BE2C (cell line): ENCODE measurements at regions not wholly inside any gene's neighbourhood (a gene's known extent, or its start where the extent isn't known, plus 50 kb on each side); places are given as distances from the start of the nearest gene placed in this dataset.

ENCODE experiments used
- DNase-seq: peaks from one replicate; pipeline ENCODE4 v3.0.0-alpha.2; 2020
- H3K27me3 ChIP-seq: fragments of 250-450 bp; sonication (Bioruptor Pico); 2 replicates; pipeline ENCODE4 v1.5.1; 2020; ENCODE audit warnings: mild to moderate bottlenecking
- H3K36me3 ChIP-seq: fragments of 250-450 bp; sonication (Bioruptor Pico); 2 replicates; pipeline ENCODE4 v1.5.1; 2020; ENCODE audit warnings: mild to moderate bottlenecking
- H3K4me1 ChIP-seq: fragments of 250-450 bp; sonication (Bioruptor Pico); 2 replicates; pipeline ENCODE4 v1.5.1; 2020
- H3K4me3 ChIP-seq: 2 replicates; pipeline ENCODE4 v1.5.1; 2011; ENCODE audit warnings: low read depth, low read length
- H3K9me3 ChIP-seq: fragments of 250-450 bp; sonication (Bioruptor Pico); 2 replicates; pipeline ENCODE4 v1.5.1; 2020
- TF ChIP-seq, protein P1 (sequence below): IDR thresholded peaks from 2 replicates; pipeline ENCODE4 v1.5.1; 2012; ENCODE audit warnings: mild to moderate bottlenecking, low read depth, low read length

DNA sequence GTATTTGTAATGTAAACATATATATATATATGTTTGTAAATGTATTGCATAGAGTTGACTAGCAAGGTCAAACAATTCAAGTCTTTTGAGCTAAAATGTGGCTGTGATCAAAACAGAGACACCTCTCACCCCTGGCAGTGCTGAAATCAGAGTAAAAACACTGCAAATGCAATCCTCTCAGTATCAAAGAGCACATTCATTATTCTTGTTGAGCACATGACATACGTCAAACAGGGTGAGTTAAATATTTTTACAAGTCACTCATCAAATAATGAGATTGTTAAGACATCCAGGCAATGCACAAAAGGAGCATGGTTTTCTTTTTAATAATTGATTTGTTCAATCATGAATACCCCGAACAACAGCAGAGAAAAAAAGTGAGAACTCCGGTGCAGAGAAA is 114.1 kb upstream of the KCNIP4 start:
- TF ChIP-seq, protein P1, sequence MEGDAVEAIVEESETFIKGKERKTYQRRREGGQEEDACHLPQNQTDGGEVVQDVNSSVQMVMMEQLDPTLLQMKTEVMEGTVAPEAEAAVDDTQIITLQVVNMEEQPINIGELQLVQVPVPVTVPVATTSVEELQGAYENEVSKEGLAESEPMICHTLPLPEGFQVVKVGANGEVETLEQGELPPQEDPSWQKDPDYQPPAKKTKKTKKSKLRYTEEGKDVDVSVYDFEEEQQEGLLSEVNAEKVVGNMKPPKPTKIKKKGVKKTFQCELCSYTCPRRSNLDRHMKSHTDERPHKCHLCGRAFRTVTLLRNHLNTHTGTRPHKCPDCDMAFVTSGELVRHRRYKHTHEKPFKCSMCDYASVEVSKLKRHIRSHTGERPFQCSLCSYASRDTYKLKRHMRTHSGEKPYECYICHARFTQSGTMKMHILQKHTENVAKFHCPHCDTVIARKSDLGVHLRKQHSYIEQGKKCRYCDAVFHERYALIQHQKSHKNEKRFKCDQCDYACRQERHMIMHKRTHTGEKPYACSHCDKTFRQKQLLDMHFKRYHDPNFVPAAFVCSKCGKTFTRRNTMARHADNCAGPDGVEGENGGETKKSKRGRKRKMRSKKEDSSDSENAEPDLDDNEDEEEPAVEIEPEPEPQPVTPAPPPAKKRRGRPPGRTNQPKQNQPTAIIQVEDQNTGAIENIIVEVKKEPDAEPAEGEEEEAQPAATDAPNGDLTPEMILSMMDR, result no peak
- no peak for DNase-seq
- H3K4me3 ChIP-seq, result no peak overlapping the region
- H3K36me3 ChIP-seq, result no peaks in the 10 kb centered on the region
- no peaks in the 10 kb centered on the region for H3K9me3 ChIP-seq
- H3K4me1 ChIP-seq, result no peaks in the 10 kb centered on the region
- H3K27me3 ChIP-seq, result no peaks in the 10 kb centered on the region

DNA sequence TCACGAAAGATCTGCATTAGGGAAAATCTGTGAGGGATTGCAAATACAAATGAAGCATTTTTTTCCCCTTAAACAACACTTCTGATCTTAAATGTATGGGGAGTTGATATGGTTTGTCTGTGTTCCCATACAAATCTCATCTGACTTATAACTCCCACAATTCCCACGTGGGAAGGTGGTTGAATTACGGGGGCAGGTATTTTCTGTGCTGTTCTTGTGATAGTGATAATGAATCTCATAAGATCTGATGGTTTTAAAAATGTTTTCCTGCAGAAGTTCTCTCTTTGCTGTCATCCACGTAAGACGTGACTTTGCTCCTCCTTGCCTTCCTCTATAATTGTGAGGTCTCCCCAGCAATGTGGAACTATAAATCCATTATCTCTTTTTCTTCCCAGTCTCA is 107.4 kb upstream of the KCNIP4 start:
- TF ChIP-seq, protein P1, result no peak
- no peak overlapping the region for H3K4me3 ChIP-seq
- H3K9me3 ChIP-seq, result no peaks in the 10 kb centered on the region
- no peaks in the 10 kb centered on the region for H3K27me3 ChIP-seq
- no peaks in the 10 kb centered on the region for H3K36me3 ChIP-seq
- DNase-seq, result no peak
- H3K4me1 ChIP-seq, result no peaks in the 10 kb centered on the region

DNA sequence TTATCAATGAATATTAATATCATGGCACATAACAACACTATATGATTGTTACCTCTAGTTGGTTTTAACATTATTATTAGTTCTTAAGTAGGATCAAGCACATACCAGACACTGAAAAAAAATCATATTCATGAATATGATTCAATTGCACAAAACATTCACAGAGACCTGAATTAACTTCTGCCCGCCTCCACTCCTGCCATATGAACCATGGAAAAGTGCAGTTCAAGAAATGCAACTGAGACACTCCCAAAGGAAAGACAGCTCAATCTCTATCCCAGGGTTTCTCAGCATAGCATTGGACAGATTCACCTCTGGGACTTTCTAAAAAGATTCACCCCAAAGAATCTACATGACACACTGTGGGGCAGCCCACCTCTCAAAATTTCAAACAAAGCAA is 103.5 kb upstream of the KCNIP4 start:
- H3K27me3 ChIP-seq, result no peaks in the 10 kb centered on the region
- DNase-seq, result no peak
- no peaks in the 10 kb centered on the region for H3K4me1 ChIP-seq
- TF ChIP-seq, protein P1, result no peak
- H3K4me3 ChIP-seq, result no peak overlapping the region
- no peaks in the 10 kb centered on the region for H3K36me3 ChIP-seq
- no peaks in the 10 kb centered on the region for H3K9me3 ChIP-seq

DNA sequence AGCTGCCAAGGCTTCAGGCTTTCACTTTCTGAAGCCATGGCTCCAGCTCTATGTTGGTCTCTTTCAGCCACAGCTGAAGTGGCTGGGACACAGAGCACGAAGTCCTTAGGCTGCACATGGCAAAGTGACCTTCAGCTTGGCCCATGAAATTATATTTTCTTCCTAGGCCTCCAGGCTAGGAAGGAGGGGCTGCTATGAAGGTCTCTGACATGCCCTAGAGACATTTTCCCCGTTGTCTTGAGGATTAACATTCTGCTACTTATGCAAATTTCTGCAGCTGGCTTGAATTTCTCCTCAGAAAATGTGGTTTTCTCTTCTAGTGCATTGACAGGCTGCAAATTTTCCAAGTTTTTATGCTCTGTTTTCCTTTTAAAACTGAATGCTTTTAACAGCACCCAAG is 99.8 kb upstream of the KCNIP4 start:
- H3K9me3 ChIP-seq, result no peaks in the 10 kb centered on the region
- TF ChIP-seq, protein P1, result no peak
- no peaks in the 10 kb centered on the region for H3K4me1 ChIP-seq
- DNase-seq, result no peak
- H3K4me3 ChIP-seq, result no peak overlapping the region
- no peaks in the 10 kb centered on the region for H3K36me3 ChIP-seq
- no peaks in the 10 kb centered on the region for H3K27me3 ChIP-seq

DNA sequence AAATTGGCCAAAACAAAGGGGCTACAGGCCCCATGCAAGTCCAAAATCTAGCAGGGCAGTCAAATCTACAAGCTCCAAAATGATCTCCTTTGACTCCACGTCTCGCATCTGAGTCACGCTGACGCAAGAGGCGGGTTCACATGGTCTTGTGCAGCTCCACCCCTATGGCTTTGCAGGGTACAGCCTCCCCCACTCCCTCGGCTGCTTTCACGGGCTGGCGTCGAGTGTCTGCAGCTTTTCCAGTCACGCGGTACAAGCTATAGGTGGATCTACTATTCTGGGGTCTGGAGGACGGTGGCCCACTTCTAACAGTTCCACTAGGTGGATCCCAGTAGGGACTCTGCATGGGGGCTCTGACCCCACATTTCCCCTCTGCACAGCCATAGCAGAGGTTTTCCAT is 99.2 kb upstream of the KCNIP4 start:
- DNase-seq, result no peak
- Histone ChIP-seq H3K4me3 (no peak overlapping the region), H3K9me3 (no peaks in the 10 kb centered on the region), H3K4me1 (no peaks in the 10 kb centered on the region), H3K27me3 (no peaks in the 10 kb centered on the region), H3K36me3 (no peaks in the 10 kb centered on the region)
- TF ChIP-seq, protein P1, result no peak

DNA sequence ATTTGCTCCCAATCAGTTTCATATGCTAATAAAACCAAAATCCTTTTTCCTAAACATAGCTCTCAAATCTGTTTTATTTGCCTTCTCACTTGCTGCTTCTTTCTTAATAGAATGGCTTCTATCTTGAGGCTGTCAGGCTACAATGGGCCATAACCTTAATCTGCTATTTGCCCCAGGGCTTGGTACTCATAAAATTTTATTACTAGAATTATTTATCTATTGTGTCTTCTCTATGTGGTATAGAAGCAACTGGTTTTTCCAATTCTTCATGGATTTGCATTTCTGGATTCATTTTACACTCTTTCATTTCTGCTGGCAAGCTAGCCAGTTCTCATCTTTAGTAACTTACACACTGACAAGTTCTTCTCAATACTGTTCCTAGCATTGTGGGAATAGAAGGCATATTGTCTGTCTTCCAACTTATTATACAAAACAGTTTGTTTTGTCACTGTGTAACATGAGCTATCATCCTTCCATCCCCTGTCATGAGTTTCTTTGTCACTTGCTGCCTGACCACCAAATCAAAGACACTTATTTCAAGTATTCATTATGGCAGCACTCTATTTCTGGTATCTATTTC is 96.6 kb upstream of the KCNIP4 start:
- H3K36me3 ChIP-seq, result no peaks in the 10 kb centered on the region
- no peaks in the 10 kb centered on the region for H3K4me1 ChIP-seq
- no peaks in the 10 kb centered on the region for H3K27me3 ChIP-seq
- DNase-seq, result no peak
- no peaks in the 10 kb centered on the region for H3K9me3 ChIP-seq
- TF ChIP-seq, protein P1, result no peak
- H3K4me3 ChIP-seq, result no peak overlapping the region
